ENCODE measurements at regions not wholly inside any gene's neighbourhood (a gene's known extent, or its start where the extent isn't known, plus 50 kb on each side); places are given as distances from the start of the nearest gene placed in this dataset.
"Not testable (repeated sequence)": the region's sequence is repeated elsewhere in the genome, so short reads cannot be mapped to it uniquely, and the experiment has no call there.

DNA sequence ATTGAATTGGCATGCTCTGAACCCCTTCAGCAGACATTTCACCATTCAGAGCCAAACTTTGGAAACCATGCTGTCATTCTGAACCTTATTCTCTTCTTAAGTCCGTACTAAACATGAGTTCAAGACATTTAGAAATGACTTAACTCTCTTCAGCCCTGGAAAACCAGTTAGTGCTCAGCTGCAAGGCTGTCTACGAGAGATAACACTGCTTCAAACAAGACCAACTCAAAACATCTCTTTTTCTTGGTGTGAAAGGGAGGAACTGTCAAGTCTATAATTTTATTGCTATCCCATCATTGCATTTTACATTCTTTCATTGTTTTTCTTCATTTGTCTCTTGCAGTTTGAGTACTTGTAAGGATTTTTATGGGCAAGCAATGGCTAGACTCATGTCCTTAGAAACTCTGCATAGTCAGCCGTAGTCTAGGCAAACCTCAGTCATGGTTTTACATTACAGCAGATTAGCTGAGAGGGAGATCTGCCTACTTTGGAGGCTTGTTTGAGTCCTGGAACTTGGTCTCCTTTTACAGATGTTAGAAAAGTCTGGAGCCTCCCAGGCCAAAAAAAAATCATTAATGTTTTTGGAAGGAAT is 120.6 kb upstream of the JADE1 start:
- no peak for DNase-seq (ENCODE audit: low read depth in 2 of 2)

DNA sequence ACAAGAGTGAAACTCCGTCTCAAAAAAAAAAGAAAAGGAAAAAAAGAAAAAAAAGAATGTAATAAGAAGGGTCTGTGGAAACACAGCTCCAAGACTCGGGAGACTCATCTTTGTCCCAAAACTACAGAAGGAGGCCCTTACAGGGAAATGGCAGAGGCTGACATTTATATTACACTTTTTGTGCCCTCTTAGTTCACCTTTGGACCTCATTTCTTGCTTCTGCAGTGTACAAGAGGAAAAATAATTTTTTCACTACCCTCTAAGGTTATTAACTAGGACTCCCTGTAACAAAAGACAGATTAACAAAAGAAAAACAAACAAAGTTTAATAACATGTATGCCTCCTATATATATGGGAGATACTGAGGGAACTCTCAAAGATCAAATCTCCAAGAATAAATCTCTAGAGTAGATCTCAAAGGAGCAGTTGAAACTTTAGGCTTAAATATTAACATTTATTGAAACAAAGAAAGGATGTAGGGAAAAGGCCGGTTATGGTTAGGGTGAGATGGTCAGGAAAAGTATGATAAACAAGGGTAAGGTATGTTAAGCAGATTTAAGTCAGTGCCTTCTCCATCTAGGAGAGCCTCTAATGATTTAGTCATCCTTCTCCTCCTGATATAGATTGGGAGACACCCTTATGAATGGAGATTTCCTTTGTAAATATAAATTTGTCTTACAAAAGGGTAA is 121.3 kb upstream of the JADE1 start:
- DNase-seq (ENCODE audit: low read depth in 2 of 2), result no peak

DNA sequence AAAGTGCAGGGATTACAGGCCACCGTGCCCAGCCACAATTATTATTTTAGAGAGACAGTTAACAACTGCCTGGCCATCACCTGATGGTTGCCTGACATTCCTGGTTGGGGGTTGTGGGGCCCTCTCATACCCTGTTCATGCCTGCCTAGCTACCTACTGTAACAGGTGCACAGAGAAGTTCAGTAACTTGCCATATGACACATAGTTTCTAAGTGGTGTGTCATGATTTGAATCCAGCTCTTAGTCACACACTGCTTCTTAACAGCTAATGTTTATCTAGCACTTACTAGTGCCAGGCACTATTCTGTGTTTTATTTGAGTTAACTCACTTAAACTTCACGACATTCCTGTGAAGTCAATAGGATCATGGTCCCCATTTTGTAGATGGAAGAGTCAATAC is 122.7 kb upstream of the JADE1 start:
- no peak for DNase-seq (ENCODE audit: low read depth in 2 of 2)

DNA sequence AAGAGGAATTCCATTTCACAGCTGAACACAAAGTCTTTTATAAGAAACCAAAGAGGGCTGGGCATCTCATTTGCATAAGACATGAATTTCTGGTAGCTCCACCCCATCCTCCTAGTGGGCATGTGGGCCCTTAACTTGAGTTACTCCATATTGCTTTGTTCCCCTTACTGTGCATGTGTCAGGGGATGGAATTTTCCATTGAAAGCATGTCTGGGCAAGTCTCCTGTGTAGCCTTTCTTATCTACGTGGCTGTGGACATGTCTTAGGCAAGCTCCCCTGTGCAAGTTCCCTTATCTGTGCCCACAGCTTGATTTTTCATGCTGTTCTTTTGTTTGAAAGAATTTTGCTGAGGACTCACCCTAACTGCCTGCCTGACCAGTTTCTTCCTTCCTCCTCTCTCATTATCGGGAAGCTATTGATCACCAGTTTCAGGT is 123.5 kb upstream of the JADE1 start:
- no peak for DNase-seq (ENCODE audit: low read depth in 2 of 2)

DNA sequence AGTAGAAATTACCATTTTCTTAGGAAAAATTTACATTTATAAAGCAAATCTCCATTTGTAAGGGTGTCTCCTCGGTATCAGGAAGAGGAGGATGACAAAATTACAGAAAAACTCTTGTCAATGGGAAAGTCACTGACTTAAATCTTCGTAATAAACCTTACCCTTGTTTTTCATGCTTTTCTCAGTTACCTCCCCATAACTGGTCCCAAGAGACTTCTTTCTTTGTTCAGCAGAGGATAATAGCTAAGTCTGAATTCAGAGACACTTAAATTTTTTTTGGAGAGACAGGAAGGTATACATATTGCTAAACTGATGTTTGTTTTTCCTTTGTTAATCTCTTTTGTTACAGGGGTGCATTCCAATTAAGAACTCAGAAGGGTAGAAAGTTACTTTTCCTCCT is 125.5 kb upstream of the JADE1 start:
- DNase-seq (ENCODE audit: low read depth in 2 of 2), result no peak

DNA sequence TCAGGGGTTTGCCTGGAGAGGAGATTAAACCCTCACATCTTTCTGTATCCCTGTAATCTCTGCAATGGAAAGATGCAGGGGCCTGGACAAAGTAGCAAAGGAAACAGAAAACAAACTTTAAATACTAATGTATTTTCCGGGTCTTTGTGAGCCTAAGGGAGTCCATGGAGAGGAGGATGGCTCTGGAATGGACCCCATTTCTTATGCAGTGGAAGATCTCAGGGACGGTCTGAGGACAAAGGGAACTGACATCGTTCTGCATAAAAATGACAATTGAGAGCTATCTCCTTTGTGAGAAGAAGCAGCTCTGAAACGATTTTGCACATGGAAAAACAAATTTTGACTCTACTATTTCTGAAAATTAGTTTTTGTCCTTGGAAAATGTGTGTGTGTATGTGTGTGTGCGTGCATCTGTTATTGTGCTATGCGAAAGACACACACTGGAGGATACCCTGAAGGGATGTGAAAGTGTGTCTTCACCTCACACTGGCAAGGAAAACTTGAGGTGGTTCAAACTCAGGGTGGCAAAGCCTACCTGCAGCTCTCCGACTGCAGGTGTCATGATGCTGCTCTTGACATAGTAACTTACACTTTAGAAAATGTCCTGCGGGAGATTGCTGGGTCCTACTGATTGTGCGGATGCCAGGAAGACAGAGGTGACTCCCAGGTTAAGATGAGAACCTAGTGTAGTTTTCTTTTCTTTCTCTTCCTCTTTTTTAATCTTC is 126.4 kb upstream of the JADE1 start:
- no peak for DNase-seq (ENCODE audit: low read depth in 2 of 2)

DNA sequence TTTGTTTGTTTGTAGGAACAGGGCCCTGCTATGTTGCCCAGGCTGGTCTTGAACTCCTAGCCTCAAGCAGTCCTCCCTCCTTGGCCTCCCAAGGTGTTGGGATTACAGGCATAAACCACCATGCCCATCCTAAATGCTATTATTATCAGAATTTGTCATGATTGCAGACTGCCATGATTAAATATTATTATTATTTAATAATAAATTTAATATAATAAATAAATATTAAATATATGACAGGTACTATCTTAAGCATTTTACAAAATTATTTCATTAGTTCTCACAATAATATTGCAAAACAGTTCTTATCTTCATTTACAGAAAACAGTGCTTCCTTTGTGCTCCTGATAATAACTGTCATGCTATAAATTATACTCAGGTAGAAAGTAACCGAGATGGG is 133.4 kb upstream of the JADE1 start:
- DNase-seq (ENCODE audit: low read depth in 2 of 2), result no peak

DNA sequence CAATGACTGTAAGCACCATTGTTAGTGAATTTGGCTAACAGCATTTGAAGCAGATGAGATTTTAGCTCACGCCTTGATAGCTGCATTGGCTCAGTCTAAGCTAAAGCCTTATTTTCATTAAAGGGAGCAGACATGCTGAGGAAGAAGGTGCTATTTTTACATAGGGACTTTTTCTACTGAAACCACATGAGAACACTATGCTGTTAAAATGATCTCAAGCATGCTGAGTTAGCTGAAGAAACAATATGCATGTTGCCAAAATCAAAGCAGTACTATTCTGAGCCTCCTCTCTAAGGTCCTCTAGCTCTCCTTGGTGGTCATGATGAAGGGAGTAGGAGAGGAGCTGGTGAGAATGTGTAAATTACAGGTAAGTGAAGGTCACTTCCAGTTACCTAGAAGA is 134.4 kb upstream of the JADE1 start:
- DNase-seq (ENCODE audit: low read depth in 2 of 2), result no peak

DNA sequence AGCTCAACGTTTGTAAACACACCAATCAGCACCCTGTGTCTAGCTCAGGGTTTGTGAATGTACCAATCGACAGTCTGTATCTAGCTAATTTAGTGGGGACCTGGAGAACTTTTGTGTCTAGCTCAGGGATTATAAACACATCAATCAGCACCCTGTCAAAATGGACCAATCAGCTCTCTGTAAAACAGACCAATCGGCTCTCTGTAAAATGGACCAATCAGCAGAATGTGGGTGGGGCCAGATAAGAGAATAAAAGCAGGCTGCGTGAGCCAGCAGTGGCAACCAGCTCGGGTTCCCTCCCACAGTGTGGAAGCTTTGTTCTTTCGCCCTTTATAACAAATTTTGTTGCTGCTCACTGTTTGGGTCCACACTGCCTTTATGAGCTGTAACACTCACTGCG is 136.3 kb upstream of the JADE1 start:
- not testable (repeated sequence) for DNase-seq (ENCODE audit: low read depth in 2 of 2)

DNA sequence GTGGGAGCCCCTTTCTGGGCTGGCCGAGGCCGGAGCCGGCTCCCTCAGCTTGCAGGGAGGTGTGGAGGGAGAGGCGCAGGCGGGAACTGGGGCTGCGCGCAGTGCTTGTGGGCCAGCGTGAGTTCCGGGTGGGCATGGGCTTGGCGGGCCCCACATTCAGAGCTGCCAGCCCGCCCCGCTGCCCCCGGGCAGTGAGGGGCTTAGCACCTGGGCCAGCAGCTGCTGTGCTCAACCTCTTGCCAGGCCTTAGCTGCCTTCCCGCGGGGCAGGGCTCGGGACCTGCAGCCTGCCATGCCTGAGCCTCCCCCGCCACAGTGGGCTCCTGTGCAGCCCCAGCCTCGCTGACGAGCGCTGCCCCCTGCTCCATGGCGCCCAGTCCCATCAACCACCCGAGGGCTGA is 136.9 kb upstream of the JADE1 start:
- DNase-seq (ENCODE audit: low read depth in 2 of 2), result not testable (repeated sequence)

DNA sequence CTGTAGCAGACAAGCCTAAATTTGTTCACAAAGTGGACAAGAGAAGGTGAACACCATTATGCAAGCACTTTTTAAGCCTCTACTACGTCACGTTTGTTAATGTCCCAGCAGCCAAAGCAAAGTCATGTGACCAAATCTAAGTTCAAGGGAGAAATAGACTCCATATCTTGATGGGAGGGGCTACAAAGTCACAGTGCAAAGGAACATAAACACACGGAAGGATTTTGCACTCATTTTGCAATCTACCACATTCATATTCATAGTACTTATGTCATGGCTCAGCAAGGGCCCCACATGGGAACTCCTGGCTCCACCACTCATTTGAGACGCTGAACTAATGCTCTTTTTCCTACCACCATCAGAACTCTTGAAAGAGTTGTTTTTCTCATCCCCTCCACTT is 139.0 kb upstream of the JADE1 start:
- no peak for DNase-seq (ENCODE audit: low read depth in 2 of 2)

DNA sequence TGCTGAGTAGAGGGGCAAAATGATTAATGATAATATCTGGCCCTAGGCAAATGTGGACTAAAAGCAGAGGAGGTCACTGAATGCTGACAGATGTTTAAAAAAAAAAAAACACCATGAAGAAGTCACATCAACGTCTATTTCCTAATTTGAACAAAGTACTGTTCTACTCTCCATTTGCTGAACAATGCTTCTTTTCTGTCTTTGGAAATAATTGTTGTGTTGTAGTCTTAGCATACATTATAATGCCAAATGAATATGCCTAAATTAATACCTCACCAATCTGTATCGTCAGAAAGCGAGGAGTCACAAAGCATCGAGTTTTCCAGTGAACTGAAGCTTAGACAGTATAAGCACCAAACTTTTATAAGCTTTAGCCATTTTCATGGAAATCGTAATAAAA is 140.9 kb upstream of the JADE1 start:
- DNase-seq (ENCODE audit: low read depth in 2 of 2), result no peak

DNA sequence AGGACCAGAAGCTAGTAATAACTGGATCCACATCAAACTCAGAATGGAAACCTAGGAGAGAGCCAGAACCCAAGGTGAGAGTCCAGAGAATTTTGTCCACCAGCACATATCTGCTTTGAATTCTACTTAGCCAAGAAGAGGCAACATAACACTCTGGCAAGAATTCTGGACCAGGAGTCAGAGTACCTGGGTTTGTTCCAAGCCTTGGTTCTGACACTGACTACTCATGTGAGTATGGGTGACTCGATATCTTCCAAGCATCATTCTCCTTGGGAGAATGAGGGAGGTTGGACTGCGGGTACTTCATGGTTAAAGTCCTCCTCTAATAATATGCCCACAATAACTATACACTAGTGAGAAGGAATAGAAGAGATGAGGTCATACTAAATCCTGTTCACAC is 144.0 kb upstream of the JADE1 start:
- no peak for DNase-seq (ENCODE audit: low read depth in 2 of 2)

DNA sequence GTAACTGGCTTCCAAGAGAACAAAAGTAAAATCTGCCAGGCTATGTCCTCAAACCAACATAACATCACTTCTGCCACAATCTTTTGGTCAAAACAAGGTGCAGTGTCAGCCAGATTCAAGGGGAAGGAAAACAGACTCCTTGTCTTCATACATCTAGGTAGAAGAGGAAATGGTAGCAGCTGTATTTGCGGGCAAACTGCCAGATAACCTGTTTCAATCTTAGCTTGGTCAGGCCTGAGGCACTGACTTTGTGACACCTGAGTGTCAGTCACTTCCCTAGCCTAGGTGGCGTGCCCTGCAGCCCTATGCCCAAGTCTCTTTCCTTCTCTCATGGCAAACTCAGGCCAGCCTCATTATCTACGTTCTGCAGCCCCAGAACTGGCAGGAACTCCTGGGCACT is 146.2 kb upstream of the JADE1 start:
- no peak for DNase-seq (ENCODE audit: low read depth in 2 of 2)

DNA sequence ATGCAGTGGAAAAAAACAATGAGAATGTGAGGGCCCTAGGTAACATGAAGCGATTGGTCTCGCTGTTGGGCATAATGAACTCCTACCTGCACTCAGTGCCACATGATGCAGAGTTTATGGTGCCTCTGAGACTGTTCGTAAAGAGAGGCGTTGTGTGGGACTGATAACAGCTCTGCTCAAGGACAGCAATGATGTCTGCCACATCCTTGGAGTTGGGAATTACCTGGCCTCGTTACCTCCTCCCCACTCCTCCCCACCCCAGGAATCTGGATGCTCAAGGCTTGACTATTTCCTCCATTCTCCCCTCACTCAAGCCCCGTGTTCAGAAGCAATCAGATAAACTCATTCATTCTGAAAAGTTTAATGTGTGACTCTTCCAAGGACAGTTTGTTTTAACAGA is 148.0 kb upstream of the JADE1 start:
- DNase-seq (ENCODE audit: low read depth in 2 of 2), result no peak

DNA sequence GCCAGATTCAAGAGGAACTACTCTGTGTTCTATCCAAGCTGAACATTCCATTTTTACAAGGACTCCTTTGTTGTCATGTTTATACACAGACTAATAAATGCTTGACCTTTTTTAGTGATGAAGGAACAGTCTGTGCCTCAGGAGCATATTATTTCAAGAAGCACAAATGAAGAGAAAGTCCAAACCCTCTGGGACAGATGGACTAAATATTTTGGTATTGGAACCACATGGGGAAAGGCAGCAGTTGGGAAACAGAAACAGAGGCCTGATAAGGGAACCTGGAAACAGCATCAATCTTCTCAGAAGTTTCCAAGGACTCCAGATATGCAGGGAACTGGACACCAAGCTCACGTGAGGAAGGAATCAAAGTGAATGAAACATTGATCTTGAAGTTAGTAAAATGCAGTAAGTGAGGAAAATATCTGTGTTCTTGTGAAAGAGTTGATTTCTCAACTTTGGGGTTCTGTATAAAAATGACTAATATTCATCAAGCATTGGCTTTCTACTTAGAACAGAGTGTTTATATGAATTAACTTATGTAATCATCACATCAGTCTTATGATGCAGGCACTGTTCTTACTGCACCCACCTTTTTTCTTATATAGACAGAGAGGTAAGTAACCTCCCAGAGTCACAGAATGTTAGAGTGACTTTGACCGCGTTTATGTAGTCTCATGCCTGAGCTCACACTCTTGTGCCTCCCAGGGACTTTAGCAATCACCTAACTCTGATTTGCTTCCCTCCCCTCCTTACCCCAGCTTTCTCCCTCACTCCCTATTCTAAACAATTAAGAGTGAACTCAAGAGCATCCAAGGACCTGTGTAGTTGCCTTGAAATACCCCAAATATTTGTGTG is 148.9 kb upstream of the JADE1 start:
- no peak for DNase-seq (ENCODE audit: low read depth in 2 of 2)

DNA sequence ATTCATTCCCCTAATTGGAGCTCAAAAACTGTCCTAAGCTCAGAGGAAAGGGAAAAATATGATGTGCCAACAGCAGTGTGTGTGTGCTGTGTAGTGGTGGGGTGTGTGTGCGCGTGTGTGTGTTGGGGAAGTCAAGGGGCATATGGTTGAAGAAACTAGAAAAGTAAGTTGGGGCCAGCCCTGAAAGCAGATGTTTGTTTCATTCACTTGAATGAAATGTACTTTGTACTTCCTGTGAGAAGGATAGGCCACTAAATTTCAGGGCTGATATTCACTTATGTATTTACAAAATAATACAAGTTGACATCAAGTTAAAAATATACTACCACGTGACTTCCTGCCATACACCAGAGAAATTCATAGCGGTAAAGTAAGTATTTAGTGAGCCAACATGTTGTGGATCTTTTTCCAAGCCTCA is 151.3 kb upstream of the JADE1 start:
- DNase-seq (ENCODE audit: low read depth in 2 of 2), result peak; percentile 15 to 18

DNA sequence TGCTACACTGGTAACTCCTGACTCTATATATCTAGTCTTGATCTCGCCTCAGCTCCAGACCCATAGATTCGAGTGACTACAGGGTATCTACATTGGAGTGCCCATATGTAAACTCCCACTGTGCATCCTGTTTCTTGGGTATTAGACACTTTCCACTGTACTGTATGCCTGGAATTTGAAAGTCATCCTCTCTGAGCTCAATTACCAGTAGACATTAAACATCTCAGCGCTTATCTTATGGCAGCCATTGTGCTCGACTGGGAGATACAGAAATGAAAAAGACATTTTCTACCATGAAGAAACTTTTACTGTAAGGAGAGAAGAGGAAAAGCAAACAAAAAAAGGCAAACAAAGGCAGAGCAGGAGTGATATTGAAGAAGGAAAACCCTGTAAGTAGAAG is 151.9 kb upstream of the JADE1 start:
- no peak for DNase-seq (ENCODE audit: low read depth in 2 of 2)

DNA sequence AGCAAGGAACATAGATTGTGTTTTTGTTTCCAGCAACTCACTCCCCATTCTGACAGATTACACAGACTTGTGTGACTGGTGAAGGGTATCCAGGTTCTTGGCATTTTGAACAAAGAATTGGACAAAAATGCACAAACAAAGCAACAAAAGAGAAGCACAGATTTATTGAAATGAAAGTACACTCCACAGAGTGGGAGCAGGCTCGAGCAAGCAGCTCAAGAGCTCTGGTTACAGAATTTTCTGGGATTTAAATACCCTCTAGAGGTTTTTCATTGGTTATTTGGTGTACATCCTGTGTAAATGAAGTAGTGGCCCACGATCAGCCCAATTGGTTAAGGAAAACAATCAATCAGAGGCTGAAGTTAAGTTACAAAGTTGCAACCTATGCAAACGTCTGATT is 155.0 kb upstream of the JADE1 start:
- DNase-seq (ENCODE audit: low read depth in 2 of 2), result no peak

DNA sequence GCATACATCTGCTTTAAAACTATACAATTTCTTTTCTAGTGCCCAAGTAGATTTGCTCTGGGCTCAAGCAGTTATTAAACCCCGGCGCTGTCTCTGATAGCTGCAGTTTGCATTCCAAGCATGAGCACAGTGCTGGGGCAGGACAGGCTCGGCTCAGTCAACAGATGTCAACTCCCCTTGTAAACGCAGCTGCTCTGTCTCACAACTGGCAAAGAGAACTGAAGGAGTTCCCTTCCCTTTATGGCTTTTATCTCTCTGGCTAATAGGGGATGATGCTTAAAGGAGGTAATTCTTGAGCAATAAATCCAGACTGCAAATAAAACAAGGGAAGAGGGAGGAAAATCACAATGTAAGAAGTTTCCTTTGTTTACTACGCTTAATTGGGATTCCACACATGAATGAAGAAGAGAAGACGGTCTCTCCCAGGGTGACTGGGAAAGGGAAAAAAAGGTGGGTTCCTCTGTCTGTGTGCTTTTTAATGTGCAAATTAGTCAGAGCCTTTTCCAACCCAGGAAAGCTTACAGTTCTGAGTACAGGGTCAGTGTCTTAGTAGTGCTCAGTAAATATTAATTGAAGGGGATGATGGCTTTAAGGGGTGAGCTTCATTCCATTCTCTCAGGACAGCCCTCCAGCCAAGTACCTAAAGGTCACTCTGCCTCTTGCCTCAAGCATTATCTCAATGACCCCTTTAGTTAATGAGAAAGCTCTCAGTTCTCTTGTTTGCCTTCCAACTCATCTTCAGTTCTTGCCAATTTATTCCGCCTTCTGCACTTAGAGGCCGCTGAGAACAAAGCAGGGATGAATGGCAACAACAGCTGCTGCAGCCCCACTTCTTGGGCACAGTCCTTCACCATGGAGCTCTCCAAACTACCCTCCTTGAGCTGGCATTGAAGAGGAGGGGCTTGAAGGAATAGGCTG is 155.7 kb upstream of the JADE1 start:
- no peak for DNase-seq (ENCODE audit: low read depth in 2 of 2)

DNA sequence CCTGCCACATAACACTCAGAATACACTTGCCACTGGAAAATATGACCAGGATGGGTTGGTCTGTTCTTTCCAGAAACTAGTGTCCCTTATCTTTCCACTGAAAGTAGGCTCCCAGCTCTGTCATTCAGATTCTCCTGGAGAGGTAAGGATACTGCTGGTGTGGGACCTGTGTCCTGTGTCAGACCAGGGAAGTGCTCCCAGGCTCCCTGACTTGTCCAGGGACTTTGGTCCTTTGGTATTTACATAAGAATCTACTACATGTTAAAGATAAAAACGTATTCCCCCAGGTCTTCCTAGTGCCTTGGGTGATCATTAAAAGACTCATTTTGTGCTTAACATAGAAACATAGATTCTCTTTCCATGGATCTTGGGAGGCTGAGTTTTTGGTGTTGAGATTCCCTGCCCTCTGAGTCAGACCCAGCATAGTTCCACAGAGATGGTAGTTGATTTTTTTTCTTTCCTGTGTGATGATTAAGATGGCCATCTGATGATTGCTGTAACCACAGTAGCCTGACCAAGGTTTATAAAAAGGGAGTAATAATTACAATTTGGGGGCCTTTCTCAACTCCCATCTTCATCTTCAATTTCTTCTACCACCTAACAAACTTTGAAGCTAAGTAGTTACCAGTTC is 159.8 kb upstream of the JADE1 start:
- DNase-seq (ENCODE audit: low read depth in 2 of 2), result no peak

Measured in dermis microvascular lymphatic vessel endothelial cell (primary cell).